GM13976 (cell line): ENCODE measurements at regions not wholly inside any gene's neighbourhood (a gene's known extent, or its start where the extent isn't known, plus 50 kb on each side); places are given as distances from the start of the nearest gene placed in this dataset.

Experiments used
- DNase-seq: peaks from one replicate; pipeline ENCODE4 v3.0.0; 2012; ENCODE audit warnings: low spot score
- in situ Hi-C: fragments of 300-500 bp; cut with MboI; formaldehyde crosslinking; loops from one replicate; pipeline ENCODE4 v1.12.0; 2022; ENCODE audit warnings: low sequenced_read_pairs, mixed read lengths, inconsistent platforms; ENCODE audit not compliant: unreplicated experiment
- TF ChIP-seq, protein P1 (sequence below): IDR thresholded peaks from 2 replicates; pipeline ENCODE4 v1.5.1; 2012; ENCODE audit warnings: borderline replicate concordance, mild to moderate bottlenecking; ENCODE audit not compliant: insufficient read depth; ENCODE audit errors: extremely low read depth, missing control alignments, control extremely low read depth

DNA sequence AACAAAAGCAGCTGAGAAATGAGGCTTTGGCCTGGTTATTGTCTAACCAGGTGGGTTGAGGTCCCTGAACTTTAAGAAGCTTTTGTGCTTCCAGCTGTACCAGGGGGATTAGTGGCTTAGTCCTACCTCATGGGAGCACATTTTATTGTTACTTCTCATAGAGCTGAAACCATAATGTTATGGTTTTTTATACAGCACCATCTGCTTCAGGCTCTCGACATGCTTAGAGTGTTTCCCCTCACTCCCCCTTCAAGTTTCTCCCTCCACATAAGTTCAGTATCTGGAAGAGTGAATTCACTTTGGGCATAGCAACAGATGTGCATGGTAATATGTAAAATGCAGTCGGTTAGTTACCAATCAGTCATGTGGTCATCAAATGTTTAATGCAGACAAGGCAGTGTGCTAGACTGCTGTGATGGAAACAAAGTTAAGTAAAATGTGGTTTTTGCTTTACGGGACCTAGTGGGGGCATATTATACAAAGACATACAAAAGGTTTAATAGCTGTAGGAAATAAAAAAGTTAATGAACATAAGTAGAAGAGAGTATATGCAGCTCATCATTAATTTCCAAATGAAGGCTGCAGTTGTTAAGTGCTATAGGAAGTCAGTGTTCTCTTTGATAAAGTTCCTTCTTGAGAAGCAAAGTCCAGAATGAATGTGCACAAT, 95.9 kb upstream of the SPRY4 start:
- TF ChIP-seq, protein P1, sequence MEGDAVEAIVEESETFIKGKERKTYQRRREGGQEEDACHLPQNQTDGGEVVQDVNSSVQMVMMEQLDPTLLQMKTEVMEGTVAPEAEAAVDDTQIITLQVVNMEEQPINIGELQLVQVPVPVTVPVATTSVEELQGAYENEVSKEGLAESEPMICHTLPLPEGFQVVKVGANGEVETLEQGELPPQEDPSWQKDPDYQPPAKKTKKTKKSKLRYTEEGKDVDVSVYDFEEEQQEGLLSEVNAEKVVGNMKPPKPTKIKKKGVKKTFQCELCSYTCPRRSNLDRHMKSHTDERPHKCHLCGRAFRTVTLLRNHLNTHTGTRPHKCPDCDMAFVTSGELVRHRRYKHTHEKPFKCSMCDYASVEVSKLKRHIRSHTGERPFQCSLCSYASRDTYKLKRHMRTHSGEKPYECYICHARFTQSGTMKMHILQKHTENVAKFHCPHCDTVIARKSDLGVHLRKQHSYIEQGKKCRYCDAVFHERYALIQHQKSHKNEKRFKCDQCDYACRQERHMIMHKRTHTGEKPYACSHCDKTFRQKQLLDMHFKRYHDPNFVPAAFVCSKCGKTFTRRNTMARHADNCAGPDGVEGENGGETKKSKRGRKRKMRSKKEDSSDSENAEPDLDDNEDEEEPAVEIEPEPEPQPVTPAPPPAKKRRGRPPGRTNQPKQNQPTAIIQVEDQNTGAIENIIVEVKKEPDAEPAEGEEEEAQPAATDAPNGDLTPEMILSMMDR: no peak
- in situ Hi-C loops: no loop called here
- DNase-seq: no peak

DNA sequence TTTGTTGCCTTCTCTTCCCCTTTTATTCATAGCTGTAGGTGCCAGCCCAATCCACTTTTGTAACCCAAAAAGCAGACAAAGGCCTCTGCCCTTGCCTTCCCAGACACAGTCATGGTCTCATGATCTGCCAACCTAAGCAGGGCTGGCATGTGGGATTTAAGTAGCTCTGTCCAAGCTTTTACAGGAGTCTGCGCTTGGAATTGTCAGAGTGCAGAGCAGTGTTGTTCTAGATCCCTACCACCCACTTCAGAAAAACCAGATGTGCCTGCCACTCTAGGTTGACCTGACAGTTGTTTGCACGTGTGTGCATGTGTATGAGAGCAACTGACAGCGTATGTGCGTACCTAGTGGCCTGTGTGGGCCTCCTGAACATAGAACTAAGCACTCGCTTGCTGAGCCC, 87.8 kb upstream of the SPRY4 start:
- in situ Hi-C loops: no loop called here
- no peak for DNase-seq
- TF ChIP-seq, protein P1: no peak

DNA sequence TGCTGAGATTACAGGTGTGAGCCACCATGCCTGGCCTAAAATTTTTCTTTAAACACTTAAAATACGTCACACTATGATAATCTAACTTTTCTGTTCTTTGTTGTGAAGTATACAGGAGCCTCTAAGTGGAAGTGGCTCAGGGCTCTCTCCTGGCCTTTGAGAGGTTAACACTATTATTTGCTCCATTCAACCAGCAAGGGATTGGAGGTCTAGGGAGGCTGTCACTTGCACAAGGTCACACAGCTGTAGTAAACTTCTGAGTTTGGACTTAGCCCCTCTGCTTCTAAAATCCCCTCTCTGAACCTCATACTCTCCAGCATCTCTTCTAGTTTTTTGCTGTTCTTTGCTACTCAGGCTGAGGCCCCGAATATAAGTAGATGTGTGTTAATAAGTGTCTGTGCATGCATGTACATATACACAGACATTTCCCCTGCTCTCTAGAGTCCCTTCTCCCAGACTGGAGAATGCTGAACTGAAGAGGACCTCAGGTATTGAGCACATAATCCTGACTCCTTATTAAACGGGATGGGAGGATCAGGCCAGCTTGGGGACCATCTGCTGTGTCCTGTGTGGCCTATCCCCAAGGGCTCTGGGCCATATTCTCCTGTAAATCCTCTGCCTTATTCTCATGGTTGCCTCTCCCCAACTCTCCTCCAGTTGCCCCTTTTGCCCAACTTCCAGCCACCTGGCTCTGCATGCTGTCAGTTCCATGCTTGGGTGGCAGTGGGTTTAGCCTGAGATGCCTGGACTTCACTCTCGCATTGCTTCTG, 87.0 kb upstream of the SPRY4 start:
- TF ChIP-seq, protein P1: no peak
- DNase-seq: no peak
- in situ Hi-C loops: no loop called here

DNA sequence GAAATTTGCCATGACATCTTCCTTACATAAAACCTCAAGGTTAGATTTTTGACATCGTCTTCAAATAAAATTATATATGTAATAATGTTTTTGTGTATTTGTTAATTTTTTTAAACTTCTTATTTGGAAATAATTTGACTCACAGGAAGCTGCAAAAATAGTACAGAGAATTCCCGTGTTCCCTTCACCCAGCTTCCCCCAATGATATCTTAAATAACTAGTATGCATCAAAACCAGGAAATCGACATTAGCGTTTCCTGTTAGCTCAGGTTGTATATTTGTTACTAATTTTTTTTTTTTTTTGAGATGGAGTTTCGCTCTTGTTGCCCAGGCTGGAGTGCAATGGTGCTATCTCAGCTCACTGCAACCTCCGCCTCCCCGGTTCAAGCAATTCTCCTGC, 86.3 kb upstream of the SPRY4 start:
- in situ Hi-C loops: no loop called here
- TF ChIP-seq, protein P1: no peak
- no peak for DNase-seq

DNA sequence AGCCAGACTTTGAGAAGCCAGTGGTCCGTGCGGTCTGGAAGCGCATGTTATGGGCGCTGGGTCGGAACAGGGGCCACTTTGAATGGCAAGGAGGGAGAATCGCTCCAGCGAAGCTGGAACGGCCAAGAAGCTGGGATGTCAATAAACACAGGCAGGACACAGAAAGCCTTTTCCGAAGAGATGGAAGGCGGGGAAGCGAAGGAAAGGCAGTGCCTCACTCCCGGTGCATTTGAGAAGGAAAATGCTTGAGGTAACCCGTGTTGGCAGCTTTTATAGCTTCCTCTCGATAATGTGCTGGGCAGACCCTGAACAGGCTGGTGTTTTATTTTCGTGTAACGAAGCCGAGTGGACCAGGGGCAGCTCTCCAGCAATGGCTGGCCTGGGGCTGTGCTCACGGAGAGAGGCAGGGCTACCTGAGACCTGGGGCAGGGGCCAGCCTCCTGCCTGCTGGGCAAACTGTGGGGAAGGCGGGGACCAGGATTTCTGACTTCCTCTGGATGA, 84.2 kb upstream of the SPRY4 start:
- no peak for DNase-seq
- TF ChIP-seq, protein P1: no peak
- in situ Hi-C loops: no loop called here

DNA sequence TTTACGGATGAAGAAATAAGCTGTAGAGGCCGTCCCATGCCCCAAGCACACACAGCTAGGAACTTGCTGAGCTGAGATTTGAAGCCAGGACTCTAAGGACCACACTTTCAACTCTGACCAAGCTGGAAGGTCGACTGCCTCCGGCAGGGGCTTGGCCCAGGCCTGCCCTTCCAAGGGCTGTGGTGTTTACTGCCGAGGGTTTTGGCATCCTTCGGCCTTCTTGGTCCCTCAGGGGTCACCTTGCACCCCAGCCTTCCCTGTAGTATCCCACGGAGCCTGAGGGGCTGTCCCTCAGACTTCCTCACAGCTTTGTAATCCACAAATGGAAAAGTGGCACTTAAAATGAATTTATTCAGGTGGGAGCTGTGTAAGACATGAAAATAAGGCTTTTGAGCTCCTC, 83.7 kb upstream of the SPRY4 start:
- DNase-seq: no peak
- in situ Hi-C loops: no loop called here
- TF ChIP-seq, protein P1: no peak
